Activated effector memory CD4-positive, alpha-beta T cell treated with Interleukin-2 at 50 U/mL for 16 hours (primary cell): ENCODE measurements at regions not wholly inside any gene's neighbourhood (a gene's known extent, or its start where the extent isn't known, plus 50 kb on each side); places are given as distances from the start of the nearest gene placed in this dataset.

Experiments
- DNase-seq: peaks from one replicate; pipeline ENCODE4 v3.0.0-alpha.2; 2020

- no peak for DNase-seq
Observed at GRCh38 chr18:46353460-46353859, 249.3 kb downstream of the HAUS1 start.

- DNase-seq: no peak
Observed at GRCh38 chr18:46356278-46357033, 252.3 kb downstream of the HAUS1 start.

GRCh38 chr18:46360102-46360699 lies 256.0 kb downstream of the HAUS1 start:
- no peak for DNase-seq

- DNase-seq: no peak
Observed at GRCh38 chr18:46360866-46361265, 256.7 kb downstream of the HAUS1 start.

GRCh38 chr18:46362533-46362932 lies 258.3 kb downstream of the HAUS1 start:
- DNase-seq: no peak

GRCh38 chr18:46364048-46364447 lies 259.9 kb downstream of the HAUS1 start:
- no peak for DNase-seq

GRCh38 chr18:46366201-46366600 lies 262.0 kb downstream of the HAUS1 start:
- DNase-seq: no peak

GRCh38 chr18:46366751-46367376 lies 262.7 kb downstream of the HAUS1 start:
- DNase-seq: no peak

GRCh38 chr18:46369323-46369722 lies 265.1 kb downstream of the HAUS1 start:
- no peak for DNase-seq

- no peak for DNase-seq
Observed at GRCh38 chr18:46370898-46371297, 266.7 kb downstream of the HAUS1 start.

GRCh38 chr18:46372670-46373069 lies 268.5 kb downstream of the HAUS1 start:
- DNase-seq: no peak

GRCh38 chr18:46373131-46373530 lies 268.9 kb downstream of the HAUS1 start:
- no peak for DNase-seq

- DNase-seq: no peak
Observed at GRCh38 chr18:46373791-46374190, 269.6 kb downstream of the HAUS1 start.

GRCh38 chr18:46374850-46375249 lies 270.7 kb downstream of the HAUS1 start:
- no peak for DNase-seq

- no peak for DNase-seq
Observed at GRCh38 chr18:46377557-46377956, 273.4 kb downstream of the HAUS1 start.

- no peak for DNase-seq
Observed at GRCh38 chr18:46378126-46378863, 274.1 kb downstream of the HAUS1 start.

- no peak for DNase-seq
Observed at GRCh38 chr18:46378864-46379207, 274.7 kb downstream of the HAUS1 start.

- DNase-seq: no peak
Observed at GRCh38 chr18:46379323-46379950, 275.3 kb downstream of the HAUS1 start.

GRCh38 chr18:46385124-46385523 lies 271.9 kb downstream of the LOXHD1 start:
- no peak for DNase-seq

GRCh38 chr18:46386788-46387187 lies 270.2 kb downstream of the LOXHD1 start:
- no peak for DNase-seq

- no peak for DNase-seq
Observed at GRCh38 chr18:46387441-46388131, 269.4 kb downstream of the LOXHD1 start.

- no peak for DNase-seq
Observed at GRCh38 chr18:46388286-46388685, 268.7 kb downstream of the LOXHD1 start.

- DNase-seq: no peak
Observed at GRCh38 chr18:46392576-46392975, 264.4 kb downstream of the LOXHD1 start.
